Ecto neural progenitor cell (in vitro differentiated cells): ENCODE measurements at regions not wholly inside any gene's neighbourhood (a gene's known extent, or its start where the extent isn't known, plus 50 kb on each side); places are given as distances from the start of the nearest gene placed in this dataset.

Experiments
- DNase-seq: peaks from one replicate; pipeline ENCODE4 v3.0.0-alpha.2; 2018; ENCODE audit warnings: low spot score

- DNase-seq = no peak
Observed at GRCh38 chr15:96672629-96673028, 342.1 kb downstream of the NR2F2 start.

DNA sequence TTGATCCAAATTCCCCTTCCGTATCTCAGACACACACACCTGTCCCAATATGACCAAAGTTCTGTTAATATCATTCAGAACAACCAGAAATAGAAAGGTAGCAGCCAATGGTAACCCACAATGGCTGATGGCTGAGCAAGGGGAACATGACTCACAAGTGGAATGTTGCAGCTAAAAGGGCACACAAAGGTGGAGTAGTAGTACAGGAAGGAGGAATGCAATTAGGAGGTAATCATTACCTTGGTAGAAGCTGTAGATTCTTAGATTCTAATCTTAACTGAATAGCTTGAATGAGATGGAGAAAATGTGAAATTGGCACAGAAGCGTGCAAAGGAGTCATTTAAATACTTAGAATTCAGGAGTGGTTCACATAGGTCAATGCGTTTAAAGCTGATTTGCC, 347.9 kb downstream of the NR2F2 start:
- DNase-seq = no peak

DNA sequence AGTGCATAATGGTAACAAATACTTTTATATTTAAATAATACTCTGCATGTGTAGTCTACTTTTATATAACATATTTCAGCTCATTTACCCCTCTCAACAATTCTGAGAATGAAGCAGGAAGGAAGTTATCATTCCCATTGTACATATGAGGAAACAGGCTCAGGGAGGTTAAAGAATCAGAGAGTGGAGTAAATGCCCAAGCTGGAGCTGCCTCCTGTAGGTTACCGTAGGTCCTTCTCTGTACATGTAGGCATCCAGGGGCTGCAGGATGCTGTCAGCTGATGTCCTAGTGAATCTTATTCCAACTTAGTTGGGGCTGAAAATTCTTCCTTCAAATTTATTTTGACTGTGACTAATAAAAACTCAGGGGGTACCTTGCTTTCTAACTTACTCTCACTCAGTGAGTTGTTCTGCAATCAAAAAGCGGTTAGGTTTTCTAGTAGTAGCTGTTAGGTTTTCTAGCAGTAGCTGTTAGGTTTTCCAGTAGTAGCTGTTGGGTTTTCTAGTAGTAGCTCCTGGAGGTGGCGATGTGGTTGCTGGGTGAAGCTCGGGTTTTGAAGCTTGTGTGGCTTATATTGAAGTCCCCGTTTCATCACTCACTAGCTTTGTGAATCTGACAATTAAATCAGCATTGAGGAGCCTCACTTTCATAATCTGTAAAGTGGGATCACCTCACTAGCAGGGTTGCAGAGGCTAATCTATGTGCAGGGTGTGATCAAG, 357.0 kb downstream of the NR2F2 start:
- no peak for DNase-seq

DNA sequence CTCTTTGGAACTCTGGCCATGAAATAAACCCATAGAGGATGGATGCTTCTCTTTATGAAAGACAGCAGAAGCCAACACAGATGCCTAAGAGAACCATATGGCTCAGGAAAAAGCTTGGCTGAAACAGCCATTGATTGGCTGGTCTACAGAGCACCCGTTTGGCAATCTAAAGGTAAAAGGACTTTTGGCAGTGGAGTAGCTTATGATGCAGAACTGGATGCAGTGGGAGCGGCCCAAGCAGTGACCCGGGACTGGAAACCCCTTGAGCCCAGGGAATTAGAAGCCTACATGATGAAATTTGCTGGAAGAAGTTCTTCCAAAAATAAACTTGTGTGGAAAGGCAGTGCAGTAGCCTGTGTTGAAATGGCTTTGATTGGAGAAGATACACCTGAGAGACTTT, 360.2 kb downstream of the NR2F2 start:
- no peak for DNase-seq

DNA sequence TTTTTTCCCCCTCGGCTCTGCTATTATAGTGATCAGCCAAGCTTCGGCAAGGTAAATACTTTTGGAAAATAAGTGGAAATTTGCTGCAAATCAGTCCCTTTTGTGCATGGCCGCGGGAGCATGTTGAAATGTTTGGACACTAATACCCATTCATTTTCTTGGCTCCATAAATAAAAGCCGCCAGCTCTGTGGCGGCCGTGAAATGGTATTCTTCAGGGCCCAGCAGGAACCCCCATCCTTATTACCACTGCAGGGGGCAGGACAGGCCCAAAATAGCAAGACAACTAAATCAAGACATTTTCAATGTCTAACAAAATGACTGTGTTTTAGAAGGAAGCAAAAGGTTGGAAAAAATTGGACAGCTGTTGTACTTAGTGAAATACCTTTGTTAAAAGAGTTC, 362.3 kb downstream of the NR2F2 start:
- no peak for DNase-seq

- DNase-seq = no peak
Observed at GRCh38 chr15:96693515-96693914, 363.0 kb downstream of the NR2F2 start.

GRCh38 chr15:96693990-96694517, 363.6 kb downstream of the NR2F2 start:
- DNase-seq = no peak

GRCh38 chr15:96695426-96695825, 364.9 kb downstream of the NR2F2 start:
- no peak for DNase-seq

DNA sequence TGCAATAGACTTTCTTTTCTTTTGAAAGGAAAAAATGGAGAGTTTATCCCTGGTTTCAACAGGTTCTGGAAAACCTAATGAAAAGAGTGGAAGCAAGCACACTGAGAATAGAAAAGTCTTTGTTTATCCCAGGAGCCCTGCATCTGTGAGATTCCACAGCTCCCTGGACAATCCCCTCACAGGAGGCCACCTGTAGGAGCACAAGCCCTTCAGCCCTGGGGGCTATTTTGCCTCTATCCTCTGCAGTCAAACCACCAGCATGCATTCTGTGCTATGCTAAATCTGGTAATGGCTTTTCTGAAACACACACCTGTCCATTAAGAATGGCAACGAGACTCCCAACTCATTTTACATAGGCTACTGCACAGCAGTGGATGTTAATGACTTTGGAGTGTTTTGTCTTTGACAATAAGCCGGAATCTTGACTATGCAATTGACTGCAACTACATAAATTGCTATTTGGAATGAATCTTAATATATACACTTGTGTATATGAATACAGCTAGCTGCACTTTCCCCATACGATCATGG, 369.4 kb downstream of the NR2F2 start:
- DNase-seq = no peak

DNA sequence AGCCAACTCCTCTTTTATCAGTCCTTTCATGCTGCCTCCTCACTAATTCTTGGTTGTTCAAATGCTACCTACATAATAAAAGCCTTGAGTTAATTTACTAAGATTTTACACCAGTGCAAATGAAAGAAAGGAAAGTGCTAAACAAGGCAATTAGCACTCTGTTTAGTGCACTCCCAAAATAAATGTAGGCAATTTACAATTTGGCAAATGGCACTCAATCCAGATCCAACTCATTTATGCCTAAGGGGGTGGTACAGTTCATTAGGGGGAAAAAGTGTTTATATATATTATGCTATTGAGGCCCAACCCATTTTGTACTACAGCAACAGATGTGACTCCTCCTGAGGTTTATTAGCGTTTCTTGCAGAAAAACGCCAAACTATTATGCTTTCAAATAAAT, 370.1 kb downstream of the NR2F2 start:
- no peak for DNase-seq

GRCh38 chr15:96701443-96701842, 370.9 kb downstream of the NR2F2 start:
- no peak for DNase-seq

DNA sequence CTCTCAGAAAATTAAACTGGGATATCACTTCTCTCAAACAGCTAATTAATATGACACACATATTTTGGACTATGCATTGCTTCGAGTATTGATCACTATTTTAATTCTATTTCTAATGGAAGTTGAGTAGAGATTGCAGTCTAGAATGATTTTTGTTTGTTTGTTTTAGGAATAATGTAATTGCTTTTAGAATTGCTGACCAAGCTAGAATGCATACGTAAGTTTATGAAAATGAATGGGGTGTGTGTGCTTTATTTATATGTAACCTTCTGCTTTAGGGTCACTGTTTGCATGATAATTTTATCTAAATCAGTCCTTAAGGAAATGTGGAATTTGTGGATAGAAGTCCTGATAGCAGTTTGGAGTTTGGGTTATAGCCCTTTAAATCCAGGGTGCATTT, 371.4 kb downstream of the NR2F2 start:
- no peak for DNase-seq

DNA sequence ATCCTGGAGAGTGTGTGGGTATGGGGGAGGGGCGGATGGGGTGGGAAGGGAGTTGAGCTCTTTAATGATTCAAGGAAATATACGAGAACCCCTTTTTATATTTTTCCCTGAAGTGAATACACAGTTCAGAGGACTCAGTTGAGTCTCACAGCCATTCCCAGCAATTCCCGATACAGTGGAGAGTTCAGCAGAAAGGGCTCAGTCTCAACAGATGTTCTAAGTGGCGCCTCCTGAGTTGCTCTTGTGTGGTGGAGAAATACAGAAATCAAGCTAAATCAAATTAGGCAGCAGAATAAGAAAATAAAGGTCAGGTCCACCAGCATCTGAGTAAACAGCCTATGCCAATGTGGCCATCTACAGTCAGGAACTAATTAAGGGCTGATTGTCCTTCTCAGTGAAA, 372.1 kb downstream of the NR2F2 start:
- no peak for DNase-seq

- no peak for DNase-seq
Observed at GRCh38 chr15:96703091-96703490, 372.6 kb downstream of the NR2F2 start.

GRCh38 chr15:96703794-96704550, 373.5 kb downstream of the NR2F2 start:
- no peak for DNase-seq

DNA sequence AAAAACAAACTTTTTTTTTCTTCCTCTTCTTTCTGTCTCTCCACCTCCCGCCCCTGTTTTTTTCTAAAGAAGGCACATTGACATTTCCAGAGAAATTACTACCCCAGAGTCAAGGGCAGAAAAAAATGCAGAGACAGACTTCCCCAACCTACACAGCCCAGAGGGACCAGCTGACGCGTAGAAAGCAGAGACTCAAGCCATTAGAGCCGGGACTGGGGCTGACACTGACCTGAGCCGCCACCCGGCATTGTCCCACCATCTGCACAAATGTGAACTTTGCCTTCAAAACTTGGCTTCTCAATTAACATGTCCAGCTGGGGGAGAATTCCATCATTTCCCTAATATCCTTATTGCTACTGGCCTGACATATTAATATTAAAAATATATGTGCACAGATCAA, 385.6 kb downstream of the NR2F2 start:
- no peak for DNase-seq

GRCh38 chr15:96716478-96716877, 386.0 kb downstream of the NR2F2 start:
- no peak for DNase-seq

- DNase-seq = no peak
Observed at GRCh38 chr15:96720251-96720650, 389.8 kb downstream of the NR2F2 start.

GRCh38 chr15:96720656-96721055, 390.2 kb downstream of the NR2F2 start:
- DNase-seq = no peak

DNA sequence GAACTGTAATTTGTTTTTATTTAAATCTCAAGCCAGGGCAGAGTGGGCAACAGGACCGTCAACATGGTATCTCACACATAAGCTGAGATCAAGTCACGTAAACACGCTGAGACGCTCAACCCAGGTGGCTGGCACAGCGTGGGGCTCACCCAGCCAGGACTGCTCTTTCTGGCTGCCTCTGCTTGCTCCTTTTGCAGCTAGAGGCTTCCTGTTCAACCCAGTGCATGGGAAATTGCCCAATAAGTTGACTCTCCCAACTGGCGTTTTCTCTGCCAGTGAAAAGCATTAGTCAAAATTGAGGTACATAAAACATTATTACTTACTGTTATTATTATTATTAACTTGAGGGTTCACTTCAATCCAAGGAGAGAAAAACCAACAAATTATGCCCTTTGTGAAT, 398.1 kb downstream of the NR2F2 start:
- DNase-seq = no peak

GRCh38 chr15:96732704-96733103, 402.2 kb downstream of the NR2F2 start:
- no peak for DNase-seq

DNA sequence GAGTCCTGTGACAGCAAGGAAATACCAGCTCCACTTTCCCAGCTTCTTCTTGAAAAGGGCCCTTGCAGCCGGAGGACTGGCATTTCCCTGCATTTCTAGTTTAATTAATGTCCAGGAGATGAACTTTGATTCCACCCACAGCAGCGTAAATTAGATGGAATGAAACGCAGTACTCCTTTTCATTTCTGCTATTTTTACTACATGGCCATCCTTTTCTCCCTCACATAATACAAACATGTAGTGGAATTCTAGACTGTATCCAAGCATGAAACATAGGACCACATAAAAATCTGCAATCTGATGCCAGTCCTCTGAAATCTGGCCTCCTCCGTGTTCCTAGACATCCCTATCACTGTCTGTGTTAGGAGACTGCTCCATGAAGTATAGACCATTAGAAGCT, 403.2 kb downstream of the NR2F2 start:
- no peak for DNase-seq

DNA sequence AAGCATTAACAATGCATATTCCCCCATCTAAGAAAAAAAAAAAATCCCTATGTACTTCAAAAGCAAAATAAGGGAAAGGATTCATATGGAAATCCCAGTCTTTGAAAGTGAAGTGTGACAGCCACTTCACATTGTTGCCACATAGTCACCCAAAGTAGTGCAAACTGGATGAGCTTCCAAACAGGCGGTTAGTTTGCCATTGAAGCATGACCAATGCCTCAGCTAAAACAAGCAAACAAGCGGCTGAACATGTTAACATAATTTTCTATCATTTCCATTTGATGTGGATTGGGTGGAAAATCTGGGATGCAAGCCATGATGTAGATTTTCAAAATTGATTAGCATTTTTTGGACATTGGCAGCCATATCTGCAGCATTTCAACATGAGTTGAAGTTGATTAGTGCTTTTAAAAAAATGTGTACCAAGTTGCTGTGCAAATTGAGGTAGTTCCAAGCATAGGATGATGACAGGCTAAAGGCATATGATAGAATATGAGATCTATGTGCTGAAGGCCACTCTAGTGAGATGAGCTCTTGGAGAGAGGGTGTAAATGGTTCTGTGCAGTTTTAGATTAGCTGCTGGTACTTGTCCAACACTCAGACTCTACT, 405.2 kb downstream of the NR2F2 start:
- no peak for DNase-seq
